ENCODE measurements at regions not wholly inside any gene's neighbourhood (a gene's known extent, or its start where the extent isn't known, plus 50 kb on each side); places are given as distances from the start of the nearest gene placed in this dataset.
A peak's percentile ranks its signal among the peaks of the same experiment; 100 is the strongest.

- H3K14ac ChIP-seq (replicated peaks; ENCODE audit: low read depth, low read length): no peak overlapping the region
- H2AFZ ChIP-seq (replicated peaks; ENCODE audit: low read length, poor library complexity): no peak overlapping the region
- H4K91ac ChIP-seq (ENCODE audit: insufficient read depth, low read depth, low read length): no peak overlapping the region
- H2AK5ac ChIP-seq (ENCODE audit: low read depth, low read length): no peak overlapping the region
- no TSS peak for BruUV-seq (replicated peaks)
- H3K4ac ChIP-seq (ENCODE audit: low read depth, low read length): no peak overlapping the region
- H4K20me1 ChIP-seq (ENCODE audit: insufficient read depth, low read length): no peaks in the 10 kb centered on the region
- H3K9me3 ChIP-seq (ENCODE audit: control insufficient read depth, insufficient read depth, low read length): no peaks in the 10 kb centered on the region
- H3K36me3 ChIP-seq (ENCODE audit: control insufficient read depth, insufficient read depth, low read length): no peaks in the 10 kb centered on the region
- H2AK9ac ChIP-seq (replicated peaks; ENCODE audit: low read depth, low read length, poor library complexity): no peak overlapping the region
- no peak overlapping the region for H4K8ac ChIP-seq (ENCODE audit: low read depth in 2 of 2, low read length in 2 of 2)
- no peak overlapping the region for H3K23ac ChIP-seq (ENCODE audit: low read depth, low read length)
- H2BK20ac ChIP-seq (ENCODE audit: low read depth, low read length): peak overlapping the region; percentile 52; the same call in 1 of the 2 replicates
- H3K18ac ChIP-seq (ENCODE audit: low read depth, low read length): 0 out of 2 replicates have a peak overlapping the region, but pooled peaks have one; percentile 8
- no peak for TF ChIP-seq SMC3 (IDR thresholded peaks at IDR 0.05; ENCODE audit: low read depth, low read length)
- no peak for TF ChIP-seq FOS (IDR thresholded peaks at IDR 0.05; ENCODE audit: low read depth, low read length)
- no peak for TF ChIP-seq RFX5 (IDR thresholded peaks at IDR 0.05; ENCODE audit: low read depth, low read length)
- no peak for TF ChIP-seq CTCF (conservative IDR thresholded peaks at IDR 0.05; ENCODE audit: low read depth, low read length)
- TF ChIP-seq CEBPB (IDR thresholded peaks at IDR 0.05; ENCODE audit: low read depth, low read length): peak; percentile 85
- no peak for TF ChIP-seq CHD1 (IDR thresholded peaks at IDR 0.05; ENCODE audit: low read depth, low read length)
- no peak for TF ChIP-seq ELK1 (IDR thresholded peaks at IDR 0.05; ENCODE audit: borderline replicate concordance, low read depth, low read length)
- TF ChIP-seq RCOR1 (IDR thresholded peaks at IDR 0.05; ENCODE audit: insufficient replicate concordance, low read length): no peak
- peak; percentile 47; the same call in 1 of the 2 replicates for TF ChIP-seq BHLHE40 (IDR thresholded peaks at IDR 0.05; ENCODE audit: low read depth, low read length)
- no peak for TF ChIP-seq NFE2L2 (IDR thresholded peaks at IDR 0.05; ENCODE audit: low read depth, low read length)
- TF ChIP-seq USF2 (IDR thresholded peaks at IDR 0.05; ENCODE audit: low read depth, low read length): peak; percentile 62
- dilution Hi-C loops (cut with HindIII; ENCODE audit: low sequenced_read_pairs, unreplicated experiment): no loop called here
- H3K4me1 ChIP-seq (ENCODE audit: control insufficient read depth, insufficient read depth, low read length): peaks cover 5% of the 10 kb centered on the region
- in situ Hi-C loops (cut with MboI; ENCODE audit: low sequenced_read_pairs): no loop called here
- DNase-seq: peak; percentile 58
- H3K9me1 ChIP-seq (ENCODE audit: insufficient read depth, low read length): no peaks in the 10 kb centered on the region; the same call in 1 of the 2 replicates
- no peak overlapping the region for H4K5ac ChIP-seq (ENCODE audit: low read depth, low read length)
- ChIA-PET POLR2A (ENCODE audit: unreplicated experiment) (no interaction called here), CTCF (no interaction called here)
- H3K4me2 ChIP-seq (ENCODE audit: low read depth, low read length): peak overlapping the region; percentile 63
- H3K27me3 ChIP-seq (ENCODE audit: control insufficient read depth, insufficient read depth, low read length): no peaks in the 10 kb centered on the region
- H2BK120ac ChIP-seq (ENCODE audit: low read depth, low read length): peak overlapping the region; percentile 38; the same call in 1 of the 2 replicates
- intact Hi-C loops (cut with micrococcal nuclease): loop anchor here (5.0 kb wide), 2 partner anchors 159 to 1271 kb away; no protein-coding TSS in a partner anchor
- peak; percentile 24 for ATAC-seq (ENCODE audit: low read depth)
- H2BK15ac ChIP-seq (ENCODE audit: low read depth, low read length): no peak overlapping the region
- H3K56ac ChIP-seq (ENCODE audit: extremely low read depth, insufficient read depth, low read length): no peak overlapping the region
- no peak overlapping the region for H2BK5ac ChIP-seq (ENCODE audit: low read depth, low read length, poor library complexity, severe bottlenecking)
- no peak overlapping the region for H3K4me3 ChIP-seq (ENCODE audit: insufficient read depth, low read depth, low read length)
- no CpG with 5 or more reads among the region's 4 CpGs for WGBS, 2 experiments (ENCODE audit: extremely low coverage in 2 of 2, insufficient read length in 1 of 2)
- H3K27ac ChIP-seq (ENCODE audit: insufficient read depth, low read length): no peak overlapping the region
- no peaks in the 10 kb centered on the region for H3K79me1 ChIP-seq (ENCODE audit: low read depth in 1 of 2, low read length in 2 of 2)
- H3K9ac ChIP-seq (ENCODE audit: low read depth, low read length): no peak overlapping the region
Measured at GRCh38 chr6:9140951-9141460, 705.7 kb upstream of the SLC35B3 start.
